Spleen (tissue), 11 donors: ENCODE measurements at regions not wholly inside any gene's neighbourhood (a gene's known extent, or its start where the extent isn't known, plus 50 kb on each side); places are given as distances from the start of the nearest gene placed in this dataset.

Experiments
- DNase-seq: peaks from one replicate; pipeline ENCODE4 v3.0.0-alpha.2; 2020
- H3K27ac ChIP-seq, 8 donors: fragments of 200-600 bp; sonication (generic) in 7 of 8; 1 replicate in 4 of 8; 2 replicates in 4 of 8; pipeline versions ENCODE4 v1.5.0 to v1.8.0; 2016 to 2021; ENCODE audit warnings: inconsistent platforms in 4 of 8, mild to moderate bottlenecking in 4 of 8, moderate library complexity in 1 of 8
- H3K27me3 ChIP-seq, 7 donors: fragments of 200-600 bp; sonication (generic) in 6 of 7; replicated peaks in 1 of 7; 1 replicate in 4 of 7; 2 replicates in 3 of 7; pipeline versions ENCODE4 v1.5.0 to v1.8.0; 2016 to 2021; ENCODE audit warnings: inconsistent platforms in 3 of 7, mild to moderate bottlenecking in 1 of 7
- H3K36me3 ChIP-seq, 6 donors: fragments of 200-600 bp; sonication (generic) in 5 of 6; 1 replicate in 4 of 6; 2 replicates in 2 of 6; pipeline versions ENCODE4 v1.5.0 to v1.8.0; 2016 to 2021; ENCODE audit warnings: inconsistent platforms in 2 of 6
- H3K4me1 ChIP-seq, 6 donors: fragments of 200-600 bp; sonication (generic) in 5 of 6; 1 replicate in 3 of 6; 2 replicates in 3 of 6; pipeline versions ENCODE4 v1.5.0 to v1.8.0; 2016 to 2021; ENCODE audit warnings: inconsistent platforms in 3 of 6
- H3K4me3 ChIP-seq, 8 donors: fragments of 200-600 bp; sonication (generic) in 7 of 8; 1 replicate in 4 of 8; 2 replicates in 4 of 8; pipeline versions ENCODE4 v1.5.0 to v1.8.0; 2016 to 2021; ENCODE audit warnings: inconsistent platforms in 4 of 8, mild to moderate bottlenecking in 4 of 8, moderate library complexity in 2 of 8
- H3K9me3 ChIP-seq, 8 donors: fragments of 200-600 bp; sonication (generic) in 7 of 8; 1 replicate in 4 of 8; 2 replicates in 4 of 8; pipeline versions ENCODE4 v1.5.0 to v1.8.0; 2016 to 2021; ENCODE audit warnings: inconsistent platforms in 4 of 8
- CTCF ChIP-seq, 11 experiments: fragments of 200-600 bp in 7 of 11; fragments of 450-650 bp in 4 of 11; sonication (generic) in 4 of 11; IDR thresholded peaks in 8 of 11; conservative IDR thresholded peaks in 3 of 11; 1 replicate in 7 of 11; 2 replicates in 4 of 11; pipeline versions ENCODE4 v1.4.0 to v1.8.0; 2016 to 2021; ENCODE audit warnings: antibody characterized with exemption in 11 of 11, inconsistent platforms in 4 of 11, mild to moderate bottlenecking in 1 of 11
- POLR2A ChIP-seq, 3 donors: fragments of 450-650 bp; IDR thresholded peaks; one replicate each; pipeline ENCODE4 v1.5.1; 2017; ENCODE audit warnings: antibody characterized with exemption in 3 of 3, mild to moderate bottlenecking in 1 of 3
- POLR2AphosphoS5 ChIP-seq, 3 donors: sonication (generic); formaldehyde crosslinking; IDR thresholded peaks; one replicate each; pipeline ENCODE4 v1.5.1; 2017; ENCODE audit warnings: antibody characterized with exemption in 3 of 3
- WGBS, 5 donors: extraction: QIAGEN DNeasy Blood & Tissue Kit in 3 of 5; methylation state at CpG; one replicate each; pipeline versions ENCODE4 v1.1.5 to v1.1.7; 2013 to 2018; 5-methylcytosine and 5-hydroxymethylcytosine counted together
- intact Hi-C: fragments of 100-400 bp; cut with DNase I; formaldehyde crosslinking; loops from one replicate; pipeline ENCODE4 v1.15.0; 2023; ENCODE audit warnings: low total_unique reads
- donor health status: healthy with polysubstance abuse.
- donor health status: DM: no; HTN: no; CAD: no; lungs with moderate emphysema.
- donor health status: DM: no; HTN: no; CAD: no.
- donor health status: Bipolar disorder and iron deficiency.
- donor health status: healthy.
- donor health status: DM: no; HTN: no; CAD: no.
- donor health status: DM: yes; HTN: yes; CAD: no.

DNA sequence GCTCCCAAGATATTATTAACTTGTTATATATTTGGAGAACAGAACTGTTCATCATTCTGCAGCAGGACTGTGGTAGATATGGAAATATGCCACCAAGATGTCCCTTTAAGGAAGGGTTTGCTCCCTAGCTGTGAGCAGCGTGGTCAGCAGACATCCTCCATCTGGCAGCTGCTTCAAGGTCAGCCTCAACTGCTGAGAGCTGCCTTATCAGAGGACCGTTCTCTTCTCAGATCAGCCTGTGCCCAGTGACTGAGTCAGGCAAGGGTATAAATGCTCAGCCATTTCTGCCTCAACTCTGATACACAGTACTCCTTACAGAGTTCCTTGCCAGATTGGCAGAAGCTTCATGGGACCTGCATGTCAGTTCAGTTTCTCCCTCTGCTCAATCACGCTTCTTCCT is 63.4 kb upstream of the MAGEB2 start:
- Histone ChIP-seq H3K9me3 (no peaks in the 10 kb centered on the region), H3K4me3 (no peak overlapping the region), H3K27me3 (peaks cover 0 to 4% (median 0%) of the 10 kb centered on the region in 7 donors), H3K4me1 (no peaks in the 10 kb centered on the region), H3K27ac (no peak overlapping the region), H3K36me3 (no peaks in the 10 kb centered on the region)
- DNase-seq, result no peak
- intact Hi-C loops, result no loop called here
- WGBS, 5 donors, result 61 to 81% (median 64%) methylated on average over 3 of the region's 3 CpGs
- no peak for TF ChIP-seq POLR2A (IDR thresholded peaks at IDR 0.05)
- no peak for TF ChIP-seq CTCF (IDR thresholded peaks at IDR 0.05 in 8 of 11, conservative IDR thresholded peaks at IDR 0.05 in 3 of 11)
- TF ChIP-seq POLR2AphosphoS5 (IDR thresholded peaks at IDR 0.05), result no peak

DNA sequence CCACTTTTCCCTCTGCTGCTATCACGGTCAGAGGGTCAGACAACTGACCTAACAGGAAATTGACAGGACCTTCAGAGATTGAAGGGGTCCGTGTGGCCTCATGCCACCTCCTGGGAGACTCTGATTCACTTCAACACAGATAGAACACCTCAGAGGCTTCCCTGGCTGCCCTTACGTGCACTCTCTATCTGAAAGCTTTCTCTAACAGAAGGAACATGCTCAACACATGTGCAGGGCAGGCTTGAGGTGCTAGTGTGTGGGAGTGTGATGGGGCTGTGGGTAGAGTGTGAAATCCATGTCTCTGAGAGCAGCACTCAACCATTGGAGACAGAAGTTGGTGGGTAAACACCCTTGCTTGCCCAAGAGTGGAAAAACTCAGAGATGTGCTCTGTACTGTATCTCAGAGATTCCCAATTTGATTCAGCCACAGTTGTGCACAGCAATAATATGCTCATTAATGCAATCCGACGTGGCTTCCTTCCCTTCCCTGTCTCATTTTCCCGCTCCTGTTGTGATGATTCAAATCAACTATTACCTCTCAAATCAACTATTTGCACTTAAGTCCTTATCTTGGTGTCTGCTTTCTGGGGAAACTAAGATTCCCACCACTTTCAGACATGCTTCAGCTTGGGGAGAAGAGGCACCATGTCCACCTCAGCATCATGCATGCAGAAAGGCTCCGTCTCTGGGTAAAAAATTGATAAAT is 62.0 kb upstream of the MAGEB2 start:
- no peak for DNase-seq
- whole genome bisulfite sequencing, 5 donors, result 56 to 78% (median 62%) methylated on average over 7 of the region's 7 CpGs
- Histone ChIP-seq H3K9me3 (no peaks in the 10 kb centered on the region), H3K27ac (no peak overlapping the region), H3K27me3 (no peaks in the 10 kb centered on the region), H3K36me3 (no peaks in the 10 kb centered on the region), H3K4me3 (no peak overlapping the region), H3K4me1 (no peaks in the 10 kb centered on the region)
- intact Hi-C loops, result no loop called here
- TF ChIP-seq POLR2AphosphoS5 (IDR thresholded peaks at IDR 0.05) (no peak), CTCF (IDR thresholded peaks at IDR 0.05 in 8 of 11, conservative IDR thresholded peaks at IDR 0.05 in 3 of 11) (no peak), POLR2A (IDR thresholded peaks at IDR 0.05) (no peak)

- TF ChIP-seq POLR2A (IDR thresholded peaks at IDR 0.05) (no peak), CTCF (IDR thresholded peaks at IDR 0.05 in 8 of 11, conservative IDR thresholded peaks at IDR 0.05 in 3 of 11) (no peak), POLR2AphosphoS5 (IDR thresholded peaks at IDR 0.05) (no peak)
- Histone ChIP-seq H3K4me1 (no peaks in the 10 kb centered on the region), H3K9me3 (no peaks in the 10 kb centered on the region), H3K27ac (no peak overlapping the region), H3K27me3 (no peaks in the 10 kb centered on the region), H3K36me3 (no peaks in the 10 kb centered on the region), H3K4me3 (no peak overlapping the region)
- intact Hi-C loops, result no loop called here
- 64 to 93% (median 88%) methylated on average over 4 of the region's 4 CpGs for WGBS, 5 donors
- no peak for DNase-seq
Measured at GRCh38 chrX:30153881-30154260, 61.5 kb upstream of the MAGEB2 start.

- H3K4me3 ChIP-seq, result no peak overlapping the region
- H3K9me3 ChIP-seq, result no peaks in the 10 kb centered on the region
- TF ChIP-seq POLR2AphosphoS5 (IDR thresholded peaks at IDR 0.05) (no peak), CTCF (IDR thresholded peaks at IDR 0.05 in 8 of 11, conservative IDR thresholded peaks at IDR 0.05 in 3 of 11) (no peak), POLR2A (IDR thresholded peaks at IDR 0.05) (no peak)
- H3K4me1 ChIP-seq, result no peaks in the 10 kb centered on the region
- H3K27me3 ChIP-seq, result no peaks in the 10 kb centered on the region
- intact Hi-C loops, result no loop called here
- H3K36me3 ChIP-seq, result no peaks in the 10 kb centered on the region
- no peak overlapping the region for H3K27ac ChIP-seq
- no peak for DNase-seq
- 67 to 88% (median 71%) methylated on average over 2 of the region's 2 CpGs for WGBS, 5 donors
Measured at GRCh38 chrX:30156009-30156408, 59.4 kb upstream of the MAGEB2 start.
